ENCODE measurements at regions not wholly inside any gene's neighbourhood (a gene's known extent, or its start where the extent isn't known, plus 50 kb on each side); places are given as distances from the start of the nearest gene placed in this dataset.
"Not testable (repeated sequence)": the region's sequence is repeated elsewhere in the genome, so short reads cannot be mapped to it uniquely, and the experiment has no call there.

GRCh38 chr5:163185315-163185714 lies 252.1 kb upstream of the CCNG1 start:
- DNase-seq = no peak

- no peak for DNase-seq
Observed at GRCh38 chr5:163189023-163189553, 248.3 kb upstream of the CCNG1 start.

GRCh38 chr5:163190283-163190682 lies 247.1 kb upstream of the CCNG1 start:
- no peak for DNase-seq

- no peak for DNase-seq
Observed at GRCh38 chr5:163190784-163191183, 246.6 kb upstream of the CCNG1 start.

- DNase-seq = no peak
Observed at GRCh38 chr5:163193886-163194285, 243.5 kb upstream of the CCNG1 start.

GRCh38 chr5:163205645-163206044 lies 231.8 kb upstream of the CCNG1 start:
- no peak for DNase-seq

GRCh38 chr5:163221581-163221980 lies 215.8 kb upstream of the CCNG1 start:
- no peak for DNase-seq

GRCh38 chr5:163222982-163223381 lies 214.4 kb upstream of the CCNG1 start:
- DNase-seq = no peak

- DNase-seq = no peak
Observed at GRCh38 chr5:163244445-163244987, 192.9 kb upstream of the CCNG1 start.

- DNase-seq = no peak
Observed at GRCh38 chr5:163245584-163245983, 191.8 kb upstream of the CCNG1 start.

GRCh38 chr5:163248333-163248732 lies 189.1 kb upstream of the CCNG1 start:
- DNase-seq = no peak

- DNase-seq = no peak
Observed at GRCh38 chr5:163248871-163249270, 188.5 kb upstream of the CCNG1 start.

GRCh38 chr5:163252950-163253349 lies 184.4 kb upstream of the CCNG1 start:
- DNase-seq = no peak

- no peak for DNase-seq
Observed at GRCh38 chr5:163259495-163259894, 177.9 kb upstream of the CCNG1 start.

- no peak for DNase-seq
Observed at GRCh38 chr5:163260471-163260870, 176.9 kb upstream of the CCNG1 start.

- DNase-seq = no peak
Observed at GRCh38 chr5:163260961-163261360, 176.4 kb upstream of the CCNG1 start.

GRCh38 chr5:163261647-163262269 lies 175.6 kb upstream of the CCNG1 start:
- DNase-seq = no peak

- not testable (repeated sequence) for DNase-seq
Observed at GRCh38 chr5:163266249-163266648, 171.1 kb upstream of the CCNG1 start.

- no peak for DNase-seq
Observed at GRCh38 chr5:163269624-163270023, 167.8 kb upstream of the CCNG1 start.

GRCh38 chr5:163276466-163276865 lies 160.9 kb upstream of the CCNG1 start:
- DNase-seq = no peak

GRCh38 chr5:163280897-163281296 lies 156.5 kb upstream of the CCNG1 start:
- not testable (repeated sequence) for DNase-seq

- no peak for DNase-seq
Observed at GRCh38 chr5:163281512-163281911, 155.9 kb upstream of the CCNG1 start.

- no peak for DNase-seq
Observed at GRCh38 chr5:163293836-163294235, 143.6 kb upstream of the CCNG1 start.

GRCh38 chr5:163303718-163304117 lies 133.7 kb upstream of the CCNG1 start:
- no peak for DNase-seq

- no peak for DNase-seq
Observed at GRCh38 chr5:163305655-163306054, 131.7 kb upstream of the CCNG1 start.
